ENCODE measurements at regions not wholly inside any gene's neighbourhood (a gene's known extent, or its start where the extent isn't known, plus 50 kb on each side); places are given as distances from the start of the nearest gene placed in this dataset.

- H3K9me3 Mint-ChIP-seq: peaks cover 7% of the 10 kb centered on the region
- TF ChIP-seq, protein P1, sequence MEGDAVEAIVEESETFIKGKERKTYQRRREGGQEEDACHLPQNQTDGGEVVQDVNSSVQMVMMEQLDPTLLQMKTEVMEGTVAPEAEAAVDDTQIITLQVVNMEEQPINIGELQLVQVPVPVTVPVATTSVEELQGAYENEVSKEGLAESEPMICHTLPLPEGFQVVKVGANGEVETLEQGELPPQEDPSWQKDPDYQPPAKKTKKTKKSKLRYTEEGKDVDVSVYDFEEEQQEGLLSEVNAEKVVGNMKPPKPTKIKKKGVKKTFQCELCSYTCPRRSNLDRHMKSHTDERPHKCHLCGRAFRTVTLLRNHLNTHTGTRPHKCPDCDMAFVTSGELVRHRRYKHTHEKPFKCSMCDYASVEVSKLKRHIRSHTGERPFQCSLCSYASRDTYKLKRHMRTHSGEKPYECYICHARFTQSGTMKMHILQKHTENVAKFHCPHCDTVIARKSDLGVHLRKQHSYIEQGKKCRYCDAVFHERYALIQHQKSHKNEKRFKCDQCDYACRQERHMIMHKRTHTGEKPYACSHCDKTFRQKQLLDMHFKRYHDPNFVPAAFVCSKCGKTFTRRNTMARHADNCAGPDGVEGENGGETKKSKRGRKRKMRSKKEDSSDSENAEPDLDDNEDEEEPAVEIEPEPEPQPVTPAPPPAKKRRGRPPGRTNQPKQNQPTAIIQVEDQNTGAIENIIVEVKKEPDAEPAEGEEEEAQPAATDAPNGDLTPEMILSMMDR (conservative IDR thresholded peaks at IDR 0.05): no peak
- H3K36me3 Mint-ChIP-seq: peaks cover 4% of the 10 kb centered on the region
- H3K4me3 Mint-ChIP-seq: no peak overlapping the region
- H3K4me1 Mint-ChIP-seq (ENCODE audit: unreplicated experiment): no peaks in the 10 kb centered on the region
- no peak overlapping the region for H3K27ac Mint-ChIP-seq
- DNase-seq (ENCODE audit: extremely low spot score, unreplicated experiment): no peak
- no peaks in the 10 kb centered on the region for H3K27me3 Mint-ChIP-seq
Measured at GRCh38 chr4:128376303-128376702, 88.7 kb upstream of the PGRMC2 start.

GRCh38 chr4:128373628-128374027, 86.0 kb upstream of the PGRMC2 start:
- TF ChIP-seq, protein P1 (conservative IDR thresholded peaks at IDR 0.05): no peak
- DNase-seq (ENCODE audit: extremely low spot score, unreplicated experiment): no peak
- Mint-ChIP-seq H3K4me1 (ENCODE audit: unreplicated experiment) (no peaks in the 10 kb centered on the region), H3K27me3 (no peaks in the 10 kb centered on the region), H3K27ac (no peak overlapping the region), H3K9me3 (peaks cover 17% of the 10 kb centered on the region), H3K36me3 (peaks cover 12% of the 10 kb centered on the region), H3K4me3 (no peak overlapping the region)

GRCh38 chr4:128371876-128372275, 84.3 kb upstream of the PGRMC2 start:
- no peak for DNase-seq (ENCODE audit: extremely low spot score, unreplicated experiment)
- TF ChIP-seq, protein P1 (conservative IDR thresholded peaks at IDR 0.05): no peak
- Mint-ChIP-seq H3K36me3 (peaks cover 12% of the 10 kb centered on the region), H3K27me3 (no peaks in the 10 kb centered on the region), H3K9me3 (peaks cover 17% of the 10 kb centered on the region), H3K4me3 (no peak overlapping the region), H3K27ac (no peak overlapping the region), H3K4me1 (ENCODE audit: unreplicated experiment) (no peaks in the 10 kb centered on the region)

DNA sequence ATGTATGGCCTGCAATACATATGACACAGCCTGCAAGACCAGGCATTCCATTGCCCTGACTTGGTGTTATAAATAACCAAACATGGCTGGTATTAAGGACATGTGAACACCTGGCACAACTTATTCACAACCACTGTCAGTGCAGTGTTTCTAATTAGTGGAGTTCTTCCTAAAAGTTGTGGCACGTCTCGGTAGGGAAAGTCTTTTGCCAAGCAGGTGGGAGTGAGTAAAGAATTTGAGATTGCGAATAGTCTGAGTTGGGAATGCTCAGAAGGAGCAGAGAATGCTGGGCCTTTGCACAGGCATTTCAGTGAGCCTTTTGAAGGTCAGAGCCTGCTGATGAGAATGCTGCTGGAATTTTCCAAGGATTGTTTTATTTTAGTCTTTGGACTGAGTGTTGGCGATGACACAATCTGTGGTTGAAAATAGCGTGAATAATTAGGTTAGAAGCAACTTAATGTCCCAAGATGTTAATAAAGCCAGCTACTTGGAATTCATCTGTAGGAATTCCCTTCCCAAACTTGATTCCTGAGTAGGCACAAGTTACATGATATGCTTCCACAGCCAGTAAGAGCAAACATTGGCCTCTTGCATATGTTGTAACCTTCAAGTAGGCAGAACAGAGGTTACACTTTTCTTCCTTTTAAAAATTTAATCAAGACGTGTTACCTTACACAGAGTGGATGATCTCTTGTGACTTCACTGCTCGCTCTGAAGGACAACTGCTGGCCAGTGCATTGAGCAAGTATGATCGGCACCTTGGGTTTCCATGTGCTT, 83.6 kb upstream of the PGRMC2 start:
- peaks cover 12% of the 10 kb centered on the region for H3K9me3 Mint-ChIP-seq
- H3K4me1 Mint-ChIP-seq (ENCODE audit: unreplicated experiment): no peaks in the 10 kb centered on the region
- H3K27me3 Mint-ChIP-seq: no peaks in the 10 kb centered on the region
- no peak overlapping the region for H3K27ac Mint-ChIP-seq
- no peak for DNase-seq (ENCODE audit: extremely low spot score, unreplicated experiment)
- no peak overlapping the region for H3K4me3 Mint-ChIP-seq
- TF ChIP-seq, protein P1 (conservative IDR thresholded peaks at IDR 0.05): no peak
- H3K36me3 Mint-ChIP-seq: peaks cover 11% of the 10 kb centered on the region

- DNase-seq (ENCODE audit: extremely low spot score, unreplicated experiment): no peak
- Mint-ChIP-seq H3K27ac (no peak overlapping the region), H3K9me3 (peaks cover 9% of the 10 kb centered on the region), H3K4me1 (ENCODE audit: unreplicated experiment) (no peaks in the 10 kb centered on the region), H3K27me3 (no peaks in the 10 kb centered on the region), H3K36me3 (peaks cover 8% of the 10 kb centered on the region), H3K4me3 (no peak overlapping the region)
- TF ChIP-seq, protein P1 (conservative IDR thresholded peaks at IDR 0.05): no peak
Measured at GRCh38 chr4:128366212-128366611, 78.6 kb upstream of the PGRMC2 start.

All from type B pancreatic cell (in vitro differentiated cells).